BLaER1 (cell line): ENCODE measurements at regions not wholly inside any gene's neighbourhood (a gene's known extent, or its start where the extent isn't known, plus 50 kb on each side); places are given as distances from the start of the nearest gene placed in this dataset.

Source experiments
- H3K27ac ChIP-seq: shearing (Covaris generic); formaldehyde crosslinking; 2 replicates; pipeline ENCODE4 v1.8.1; 2022
- H3K27me3 ChIP-seq: shearing (Covaris generic); formaldehyde crosslinking; 2 replicates; pipeline ENCODE4 v1.8.1; 2022
- H3K36me3 ChIP-seq: shearing (Covaris generic); formaldehyde crosslinking; 2 replicates; pipeline ENCODE4 v1.8.1; 2022
- H3K4me1 ChIP-seq: shearing (Covaris generic); formaldehyde crosslinking; 2 replicates; pipeline ENCODE4 v1.8.1; 2022
- H3K4me2 ChIP-seq: shearing (Covaris generic); formaldehyde crosslinking; 2 replicates; pipeline ENCODE4 v1.8.1; 2022
- H3K4me3 ChIP-seq: shearing (Covaris generic); formaldehyde crosslinking; 2 replicates; pipeline ENCODE4 v1.8.1; 2022
- H3K9ac ChIP-seq: shearing (Covaris generic); formaldehyde crosslinking; 2 replicates; pipeline ENCODE4 v1.8.1; 2022
- H3K9me3 ChIP-seq: shearing (Covaris generic); formaldehyde crosslinking; 2 replicates; pipeline ENCODE4 v1.8.1; 2022
- H4K20me1 ChIP-seq: shearing (Covaris generic); formaldehyde crosslinking; 2 replicates; pipeline ENCODE4 v1.8.1; 2022
- Cebpa-rat ChIP-seq: shearing (Covaris generic); IDR thresholded peaks from 2 replicates; pipeline ENCODE4 v1.8.1; 2022

- Histone ChIP-seq H3K9me3 (peaks cover 40% of the 10 kb centered on the region), H3K9ac (no peak overlapping the region), H3K27ac (no peak overlapping the region), H4K20me1 (no peaks in the 10 kb centered on the region), H3K4me1 (peaks cover 11% of the 10 kb centered on the region; the same call in 1 of the 2 replicates), H3K4me3 (no peak overlapping the region), H3K4me2 (no peak overlapping the region), H3K27me3 (no peaks in the 10 kb centered on the region), H3K36me3 (no peaks in the 10 kb centered on the region)
- no peak for TF ChIP-seq Cebpa-rat
These were observed 424.3 kb downstream of the KIF20B start for GRCh38 chr10:90125456-90126255.

- Histone ChIP-seq H4K20me1 (no peaks in the 10 kb centered on the region), H3K4me3 (no peak overlapping the region), H3K27me3 (no peaks in the 10 kb centered on the region), H3K27ac (no peak overlapping the region), H3K4me2 (no peak overlapping the region), H3K9me3 (peaks cover 43% of the 10 kb centered on the region), H3K4me1 (peaks cover 11% of the 10 kb centered on the region; the same call in 1 of the 2 replicates), H3K9ac (no peak overlapping the region), H3K36me3 (peaks cover 5% of the 10 kb centered on the region; the same call in 1 of the 2 replicates)
- no peak for TF ChIP-seq Cebpa-rat
These were observed 424.8 kb downstream of the KIF20B start for GRCh38 chr10:90126256-90126595.

DNA sequence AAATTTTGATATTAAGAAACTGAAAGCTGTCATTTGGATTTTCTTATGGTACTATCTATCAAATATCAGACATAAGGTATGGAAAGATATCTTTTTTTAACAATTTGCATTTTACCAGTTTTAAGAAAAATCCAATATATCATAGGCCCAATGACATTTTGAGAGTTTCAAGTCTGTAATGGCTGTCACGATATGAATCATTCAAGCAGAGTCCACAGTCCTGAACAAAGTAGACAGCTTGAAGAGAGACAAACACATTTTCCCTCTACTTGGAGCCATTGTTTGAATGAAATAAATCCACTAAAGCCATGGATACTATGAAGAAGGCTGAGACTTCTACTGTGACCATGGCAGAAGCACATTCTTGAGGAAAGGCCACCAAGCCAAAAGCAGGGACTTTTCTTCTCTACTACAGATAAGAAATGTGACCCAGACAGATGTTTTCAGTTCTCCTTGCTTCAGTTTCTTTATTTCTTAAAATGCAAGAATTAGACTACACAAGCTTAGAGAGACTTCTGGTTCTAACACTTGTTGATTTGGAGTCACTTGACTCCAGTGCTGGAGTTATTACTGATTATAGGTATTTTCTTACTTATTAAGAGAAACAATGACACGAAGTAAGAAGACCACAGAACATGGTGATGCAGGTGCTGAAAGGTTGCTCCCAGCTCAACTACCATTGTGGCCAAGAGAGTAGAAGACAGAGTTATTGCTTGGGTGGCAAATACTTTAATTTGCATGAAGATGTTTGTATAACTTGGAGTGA lies 429.1 kb downstream of the KIF20B start:
- Histone ChIP-seq H3K9me3 (peaks cover 64% of the 10 kb centered on the region), H3K4me3 (no peak overlapping the region), H3K4me2 (no peak overlapping the region), H3K9ac (no peak overlapping the region), H3K27me3 (no peaks in the 10 kb centered on the region), H3K36me3 (peaks cover 16% of the 10 kb centered on the region; the same call in 1 of the 2 replicates), H4K20me1 (no peaks in the 10 kb centered on the region), H3K27ac (no peak overlapping the region), H3K4me1 (peaks cover 11% of the 10 kb centered on the region; the same call in 1 of the 2 replicates)
- no peak for TF ChIP-seq Cebpa-rat

GRCh38 chr10:90133606-90134005 lies 432.2 kb downstream of the KIF20B start:
- peaks cover 11% of the 10 kb centered on the region; the same call in 1 of the 2 replicates for H3K4me1 ChIP-seq
- TF ChIP-seq Cebpa-rat: no peak
- H3K9me3 ChIP-seq: peaks cover 90% of the 10 kb centered on the region
- H3K4me3 ChIP-seq: no peak overlapping the region
- no peak overlapping the region for H3K27ac ChIP-seq
- H3K36me3 ChIP-seq: peaks cover 43% of the 10 kb centered on the region
- H3K4me2 ChIP-seq: no peak overlapping the region
- no peak overlapping the region for H3K9ac ChIP-seq
- no peaks in the 10 kb centered on the region for H3K27me3 ChIP-seq
- H4K20me1 ChIP-seq: no peaks in the 10 kb centered on the region

DNA sequence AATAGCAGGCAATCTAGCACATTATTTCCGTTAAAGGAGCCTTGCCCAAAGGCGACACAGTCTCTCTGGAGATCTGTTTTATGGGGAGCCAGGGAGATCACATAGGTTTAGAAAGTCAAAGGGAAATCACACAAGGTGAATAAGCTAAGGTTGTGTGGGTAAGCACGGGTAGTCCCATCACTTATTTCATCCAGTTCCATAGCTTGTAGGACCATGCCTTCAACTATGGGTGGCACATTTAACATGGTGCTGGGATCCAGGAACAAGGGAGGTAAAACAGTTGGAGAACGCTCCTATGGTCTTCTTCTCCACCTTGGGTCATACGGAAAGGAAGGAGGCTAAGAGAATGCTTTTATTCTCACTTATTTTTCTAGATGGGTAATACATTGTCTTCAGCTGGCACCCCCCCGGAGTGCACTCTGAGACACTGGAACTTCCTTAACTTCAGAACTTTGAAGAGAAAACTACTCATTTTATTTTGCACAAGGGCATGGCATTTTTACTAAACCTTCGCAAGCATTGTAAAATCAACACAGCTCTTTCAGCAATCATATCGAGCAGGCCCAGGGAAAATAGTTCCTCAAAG lies 435.4 kb downstream of the KIF20B start:
- Histone ChIP-seq H3K9me3 (peaks cover 96% of the 10 kb centered on the region), H4K20me1 (no peaks in the 10 kb centered on the region), H3K4me3 (peak overlapping the region; percentile 11; the same call in 1 of the 2 replicates), H3K27ac (no peak overlapping the region), H3K4me1 (no peaks in the 10 kb centered on the region), H3K4me2 (no peak overlapping the region), H3K36me3 (peaks cover 55% of the 10 kb centered on the region), H3K9ac (no peak overlapping the region), H3K27me3 (no peaks in the 10 kb centered on the region)
- no peak for TF ChIP-seq Cebpa-rat

DNA sequence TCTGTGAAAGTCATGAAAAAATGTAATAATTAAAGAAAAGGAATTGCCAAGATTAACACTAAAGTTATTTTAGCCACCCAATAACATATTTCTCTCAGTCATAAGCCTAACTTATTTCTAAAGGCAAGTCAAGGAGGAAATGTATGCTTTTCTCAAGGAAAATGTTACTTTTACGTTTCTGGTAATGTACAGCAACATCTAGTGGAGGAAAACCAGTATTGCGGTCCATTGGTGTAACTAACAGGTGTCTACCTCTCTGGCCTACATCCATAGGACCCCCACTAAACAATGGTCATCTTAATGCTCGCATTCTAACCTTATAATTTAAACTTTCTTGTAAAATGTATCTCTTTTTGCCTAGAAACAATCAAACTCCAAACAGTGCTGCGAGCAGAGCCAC lies 437.5 kb downstream of the KIF20B start:
- H3K9me3 ChIP-seq: peaks cover 82% of the 10 kb centered on the region
- no peak overlapping the region for H3K27ac ChIP-seq
- H3K4me2 ChIP-seq: no peak overlapping the region
- no peaks in the 10 kb centered on the region for H3K27me3 ChIP-seq
- no peak overlapping the region for H3K9ac ChIP-seq
- H3K4me3 ChIP-seq: no peak overlapping the region
- TF ChIP-seq Cebpa-rat: no peak
- no peaks in the 10 kb centered on the region for H4K20me1 ChIP-seq
- peaks cover 52% of the 10 kb centered on the region for H3K36me3 ChIP-seq
- no peaks in the 10 kb centered on the region for H3K4me1 ChIP-seq

- H3K4me1 ChIP-seq: no peaks in the 10 kb centered on the region
- no peak overlapping the region for H3K27ac ChIP-seq
- no peak overlapping the region for H3K9ac ChIP-seq
- no peaks in the 10 kb centered on the region for H3K27me3 ChIP-seq
- no peaks in the 10 kb centered on the region for H4K20me1 ChIP-seq
- H3K9me3 ChIP-seq: peaks cover 58% of the 10 kb centered on the region
- no peak for TF ChIP-seq Cebpa-rat
- no peak overlapping the region for H3K4me3 ChIP-seq
- H3K36me3 ChIP-seq: peaks cover 35% of the 10 kb centered on the region
- H3K4me2 ChIP-seq: no peak overlapping the region
These were observed 440.4 kb downstream of the KIF20B start for GRCh38 chr10:90141791-90142190.

DNA sequence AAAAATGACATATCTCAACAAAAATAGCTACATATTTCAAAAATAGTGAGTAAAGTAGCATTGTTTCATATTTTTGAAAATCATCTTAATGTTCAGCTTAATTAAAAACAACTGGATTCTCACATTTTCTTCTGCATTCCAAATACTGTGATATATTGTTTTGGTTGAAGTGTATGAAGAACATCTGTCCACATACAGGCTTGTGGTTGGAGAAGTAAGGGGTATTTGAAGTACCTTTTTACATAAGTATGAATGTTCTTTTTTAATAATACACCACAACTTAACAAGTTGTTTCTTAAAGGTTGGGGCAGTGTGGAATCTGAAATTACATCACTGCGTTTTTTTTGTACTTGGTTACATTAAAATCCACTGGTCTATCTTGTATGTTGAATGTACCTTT lies 442.5 kb downstream of the KIF20B start:
- Histone ChIP-seq H3K9me3 (peaks cover 37% of the 10 kb centered on the region), H3K27me3 (no peaks in the 10 kb centered on the region), H3K27ac (no peak overlapping the region), H3K9ac (no peak overlapping the region), H3K36me3 (peaks cover 18% of the 10 kb centered on the region), H3K4me1 (no peaks in the 10 kb centered on the region), H4K20me1 (no peaks in the 10 kb centered on the region), H3K4me2 (no peak overlapping the region), H3K4me3 (no peak overlapping the region)
- no peak for TF ChIP-seq Cebpa-rat

GRCh38 chr10:90148116-90148855 lies 446.9 kb downstream of the KIF20B start:
- H3K4me1 ChIP-seq: no peaks in the 10 kb centered on the region
- H3K9ac ChIP-seq: no peak overlapping the region
- H3K27ac ChIP-seq: no peak overlapping the region

More at GRCh38 chr10:90148116-90148855, 446.9 kb downstream of the KIF20B start:
- H4K20me1 ChIP-seq: no peaks in the 10 kb centered on the region
- no peaks in the 10 kb centered on the region for H3K36me3 ChIP-seq
- TF ChIP-seq Cebpa-rat: no peak
- no peak overlapping the region for H3K4me2 ChIP-seq
- peaks cover 6% of the 10 kb centered on the region; the same call in 1 of the 2 replicates for H3K9me3 ChIP-seq
- H3K4me3 ChIP-seq: no peak overlapping the region
- no peaks in the 10 kb centered on the region for H3K27me3 ChIP-seq
